ENCODE measurements at regions not wholly inside any gene's neighbourhood (a gene's known extent, or its start where the extent isn't known, plus 50 kb on each side); places are given as distances from the start of the nearest gene placed in this dataset.
A peak's percentile ranks its signal among the peaks of the same experiment; 100 is the strongest.

GRCh38 chr3:31346542-31346979 is 186.2 kb upstream of the STT3B start (continued):
- TF ChIP-seq, protein P1, sequence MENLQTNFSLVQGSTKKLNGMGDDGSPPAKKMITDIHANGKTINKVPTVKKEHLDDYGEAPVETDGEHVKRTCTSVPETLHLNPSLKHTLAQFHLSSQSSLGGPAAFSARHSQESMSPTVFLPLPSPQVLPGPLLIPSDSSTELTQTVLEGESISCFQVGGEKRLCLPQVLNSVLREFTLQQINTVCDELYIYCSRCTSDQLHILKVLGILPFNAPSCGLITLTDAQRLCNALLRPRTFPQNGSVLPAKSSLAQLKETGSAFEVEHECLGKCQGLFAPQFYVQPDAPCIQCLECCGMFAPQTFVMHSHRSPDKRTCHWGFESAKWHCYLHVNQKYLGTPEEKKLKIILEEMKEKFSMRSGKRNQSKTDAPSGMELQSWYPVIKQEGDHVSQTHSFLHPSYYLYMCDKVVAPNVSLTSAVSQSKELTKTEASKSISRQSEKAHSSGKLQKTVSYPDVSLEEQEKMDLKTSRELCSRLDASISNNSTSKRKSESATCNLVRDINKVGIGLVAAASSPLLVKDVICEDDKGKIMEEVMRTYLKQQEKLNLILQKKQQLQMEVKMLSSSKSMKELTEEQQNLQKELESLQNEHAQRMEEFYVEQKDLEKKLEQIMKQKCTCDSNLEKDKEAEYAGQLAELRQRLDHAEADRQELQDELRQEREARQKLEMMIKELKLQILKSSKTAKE (CRISPR knock-in tag; IDR thresholded peaks at IDR 0.05; ENCODE audit: borderline replicate concordance), result peak; percentile 67
- no peak for TF ChIP-seq SYNCRIP (IDR thresholded peaks at IDR 0.05; ENCODE audit: insufficient read depth, low read depth, low read length)
- TF ChIP-seq ZNF101 (CRISPR knock-in tag; IDR thresholded peaks at IDR 0.05; ENCODE audit: borderline replicate concordance, low read depth), result no peak
- TF ChIP-seq, protein P2, sequence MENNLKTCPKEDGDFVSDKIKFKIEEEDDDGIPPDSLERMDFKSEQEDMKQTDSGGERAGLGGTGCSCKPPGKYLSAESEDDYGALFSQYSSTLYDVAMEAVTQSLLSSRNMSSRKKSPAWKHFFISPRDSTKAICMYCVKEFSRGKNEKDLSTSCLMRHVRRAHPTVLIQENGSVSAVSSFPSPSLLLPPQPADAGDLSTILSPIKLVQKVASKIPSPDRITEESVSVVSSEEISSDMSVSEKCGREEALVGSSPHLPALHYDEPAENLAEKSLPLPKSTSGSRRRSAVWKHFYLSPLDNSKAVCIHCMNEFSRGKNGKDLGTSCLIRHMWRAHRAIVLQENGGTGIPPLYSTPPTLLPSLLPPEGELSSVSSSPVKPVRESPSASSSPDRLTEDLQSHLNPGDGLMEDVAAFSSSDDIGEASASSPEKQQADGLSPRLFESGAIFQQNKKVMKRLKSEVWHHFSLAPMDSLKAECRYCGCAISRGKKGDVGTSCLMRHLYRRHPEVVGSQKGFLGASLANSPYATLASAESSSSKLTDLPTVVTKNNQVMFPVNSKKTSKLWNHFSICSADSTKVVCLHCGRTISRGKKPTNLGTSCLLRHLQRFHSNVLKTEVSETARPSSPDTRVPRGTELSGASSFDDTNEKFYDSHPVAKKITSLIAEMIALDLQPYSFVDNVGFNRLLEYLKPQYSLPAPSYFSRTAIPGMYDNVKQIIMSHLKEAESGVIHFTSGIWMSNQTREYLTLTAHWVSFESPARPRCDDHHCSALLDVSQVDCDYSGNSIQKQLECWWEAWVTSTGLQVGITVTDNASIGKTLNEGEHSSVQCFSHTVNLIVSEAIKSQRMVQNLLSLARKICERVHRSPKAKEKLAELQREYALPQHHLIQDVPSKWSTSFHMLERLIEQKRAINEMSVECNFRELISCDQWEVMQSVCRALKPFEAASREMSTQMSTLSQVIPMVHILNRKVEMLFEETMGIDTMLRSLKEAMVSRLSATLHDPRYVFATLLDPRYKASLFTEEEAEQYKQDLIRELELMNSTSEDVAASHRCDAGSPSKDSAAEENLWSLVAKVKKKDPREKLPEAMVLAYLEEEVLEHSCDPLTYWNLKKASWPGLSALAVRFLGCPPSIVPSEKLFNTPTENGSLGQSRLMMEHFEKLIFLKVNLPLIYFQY (CRISPR knock-in tag; IDR thresholded peaks at IDR 0.05; ENCODE audit: borderline replicate concordance), result peak; percentile 73; the same call in 1 of the 2 replicates
- no peak for TF ChIP-seq ZNF703 (CRISPR knock-in tag; IDR thresholded peaks at IDR 0.05; ENCODE audit: borderline replicate concordance)
- TF ChIP-seq ZNF451 (CRISPR knock-in tag; IDR thresholded peaks at IDR 0.05), result no peak
- TF ChIP-seq FOSL1 (CRISPR knock-in tag; IDR thresholded peaks at IDR 0.05; ENCODE audit: borderline replicate concordance), result no peak
- TF ChIP-seq EED (CRISPR knock-in tag; IDR thresholded peaks at IDR 0.05), result no peak
- no peak for TF ChIP-seq ATRX (CRISPR knock-in tag; IDR thresholded peaks at IDR 0.05; ENCODE audit: borderline replicate concordance)
- no peak for TF ChIP-seq HOXA5 (CRISPR knock-in tag; IDR thresholded peaks at IDR 0.05)
- TF ChIP-seq, protein P3, sequence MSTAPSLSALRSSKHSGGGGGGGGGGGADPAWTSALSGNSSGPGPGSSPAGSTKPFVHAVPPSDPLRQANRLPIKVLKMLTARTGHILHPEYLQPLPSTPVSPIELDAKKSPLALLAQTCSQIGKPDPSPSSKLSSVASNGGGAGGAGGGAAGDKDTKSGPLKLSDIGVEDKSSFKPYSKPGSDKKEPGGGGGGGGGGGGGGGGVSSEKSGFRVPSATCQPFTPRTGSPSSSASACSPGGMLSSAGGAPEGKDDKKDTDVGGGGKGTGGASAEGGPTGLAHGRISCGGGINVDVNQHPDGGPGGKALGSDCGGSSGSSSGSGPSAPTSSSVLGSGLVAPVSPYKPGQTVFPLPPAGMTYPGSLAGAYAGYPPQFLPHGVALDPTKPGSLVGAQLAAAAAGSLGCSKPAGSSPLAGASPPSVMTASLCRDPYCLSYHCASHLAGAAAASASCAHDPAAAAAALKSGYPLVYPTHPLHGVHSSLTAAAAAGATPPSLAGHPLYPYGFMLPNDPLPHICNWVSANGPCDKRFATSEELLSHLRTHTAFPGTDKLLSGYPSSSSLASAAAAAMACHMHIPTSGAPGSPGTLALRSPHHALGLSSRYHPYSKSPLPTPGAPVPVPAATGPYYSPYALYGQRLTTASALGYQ (CRISPR knock-in tag; IDR thresholded peaks at IDR 0.05), result no peak
- TF ChIP-seq, protein P4, sequence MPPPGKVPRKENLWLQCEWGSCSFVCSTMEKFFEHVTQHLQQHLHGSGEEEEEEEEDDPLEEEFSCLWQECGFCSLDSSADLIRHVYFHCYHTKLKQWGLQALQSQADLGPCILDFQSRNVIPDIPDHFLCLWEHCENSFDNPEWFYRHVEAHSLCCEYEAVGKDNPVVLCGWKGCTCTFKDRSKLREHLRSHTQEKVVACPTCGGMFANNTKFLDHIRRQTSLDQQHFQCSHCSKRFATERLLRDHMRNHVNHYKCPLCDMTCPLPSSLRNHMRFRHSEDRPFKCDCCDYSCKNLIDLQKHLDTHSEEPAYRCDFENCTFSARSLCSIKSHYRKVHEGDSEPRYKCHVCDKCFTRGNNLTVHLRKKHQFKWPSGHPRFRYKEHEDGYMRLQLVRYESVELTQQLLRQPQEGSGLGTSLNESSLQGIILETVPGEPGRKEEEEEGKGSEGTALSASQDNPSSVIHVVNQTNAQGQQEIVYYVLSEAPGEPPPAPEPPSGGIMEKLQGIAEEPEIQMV (CRISPR knock-in tag; IDR thresholded peaks at IDR 0.05; ENCODE audit: low read depth), result no peak
- no peak for TF ChIP-seq ZNF678 (CRISPR knock-in tag; IDR thresholded peaks at IDR 0.05)
- peak; percentile 50; the same call in 1 of the 2 replicates for TF ChIP-seq ZNF788 (CRISPR knock-in tag; IDR thresholded peaks at IDR 0.05; ENCODE audit: borderline replicate concordance)
- TF ChIP-seq, protein P5, sequence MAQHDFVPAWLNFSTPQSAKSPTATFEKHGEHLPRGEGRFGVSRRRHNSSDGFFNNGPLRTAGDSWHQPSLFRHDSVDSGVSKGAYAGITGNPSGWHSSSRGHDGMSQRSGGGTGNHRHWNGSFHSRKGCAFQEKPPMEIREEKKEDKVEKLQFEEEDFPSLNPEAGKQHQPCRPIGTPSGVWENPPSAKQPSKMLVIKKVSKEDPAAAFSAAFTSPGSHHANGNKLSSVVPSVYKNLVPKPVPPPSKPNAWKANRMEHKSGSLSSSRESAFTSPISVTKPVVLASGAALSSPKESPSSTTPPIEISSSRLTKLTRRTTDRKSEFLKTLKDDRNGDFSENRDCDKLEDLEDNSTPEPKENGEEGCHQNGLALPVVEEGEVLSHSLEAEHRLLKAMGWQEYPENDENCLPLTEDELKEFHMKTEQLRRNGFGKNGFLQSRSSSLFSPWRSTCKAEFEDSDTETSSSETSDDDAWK (CRISPR knock-in tag; IDR thresholded peaks at IDR 0.05), result no peak
- no peak for TF ChIP-seq RARG (CRISPR knock-in tag; IDR thresholded peaks at IDR 0.05; ENCODE audit: low read depth)
- no peak for TF ChIP-seq BRCA1 (CRISPR knock-in tag; IDR thresholded peaks at IDR 0.05)
- no peak for TF ChIP-seq FOXO4 (CRISPR knock-in tag; conservative IDR thresholded peaks at IDR 0.05)

Measured in HepG2 (cell line).